BLaER1 treated with 17β-estradiol and CSF1 and Interleukin-3, amounts not matched to agents 10 nM and 100 nM (cell line): ENCODE measurements at regions not wholly inside any gene's neighbourhood (a gene's known extent, or its start where the extent isn't known, plus 50 kb on each side); places are given as distances from the start of the nearest gene placed in this dataset.
"Not testable (repeated sequence)": the region's sequence is repeated elsewhere in the genome, so short reads cannot be mapped to it uniquely, and the experiment has no call there.

Source experiments
- H3K27ac ChIP-seq, 11 experiments: shearing (Covaris generic); formaldehyde crosslinking; 2 replicates each; pipeline ENCODE4 v1.8.1; 2022
- H3K27me3 ChIP-seq, 11 experiments: shearing (Covaris generic); formaldehyde crosslinking; 2 replicates each; pipeline ENCODE4 v1.8.1; 2022
- H3K36me3 ChIP-seq, 11 experiments: shearing (Covaris generic); formaldehyde crosslinking; 2 replicates each; pipeline ENCODE4 v1.8.1; 2022
- H3K4me1 ChIP-seq, 10 experiments: shearing (Covaris generic); formaldehyde crosslinking; 2 replicates each; pipeline ENCODE4 v1.8.1; 2022
- H3K4me2 ChIP-seq, 11 experiments: shearing (Covaris generic); formaldehyde crosslinking; 2 replicates each; pipeline ENCODE4 v1.8.1; 2022
- H3K4me3 ChIP-seq, 10 experiments: shearing (Covaris generic); formaldehyde crosslinking; 2 replicates each; pipeline ENCODE4 v1.8.1; 2022
- H3K9ac ChIP-seq, 11 experiments: shearing (Covaris generic); formaldehyde crosslinking; 2 replicates each; pipeline ENCODE4 v1.8.1; 2022
- H3K9me3 ChIP-seq, 11 experiments: shearing (Covaris generic); formaldehyde crosslinking; replicated peaks in 1 of 11; 2 replicates each; pipeline ENCODE4 v1.8.1; 2022
- H4K20me1 ChIP-seq, 11 experiments: shearing (Covaris generic); formaldehyde crosslinking; 2 replicates each; pipeline ENCODE4 v1.8.1; 2022
- Cebpa-rat ChIP-seq, 11 experiments: shearing (Covaris generic); IDR thresholded peaks; 2 replicates each; pipeline ENCODE4 v1.8.1; 2022

DNA sequence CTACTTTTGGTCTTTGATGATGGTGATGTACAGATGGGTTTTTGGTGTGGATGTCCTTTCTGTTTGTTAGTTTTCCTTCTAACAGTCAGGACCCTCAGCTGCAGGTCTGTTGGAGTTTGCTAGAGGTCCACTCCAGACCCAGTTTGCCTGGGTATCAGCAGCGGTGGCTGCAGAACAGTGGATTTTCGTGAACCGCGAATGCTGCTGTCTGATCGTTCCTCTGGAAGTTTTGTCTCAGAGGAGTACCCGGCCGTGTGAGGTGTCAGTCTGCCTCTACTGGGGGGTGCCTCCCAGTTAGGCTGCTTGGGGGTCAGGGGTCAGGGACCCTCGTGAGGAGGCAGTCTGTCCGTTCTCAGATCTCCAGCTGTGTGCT, 56.6 kb upstream of the TNFAIP8 start:
- H4K20me1 ChIP-seq: peaks cover 0 to 30% (median 0%) of the 10 kb centered on the region in 11 experiments; a peak in 3 of 22 replicates
- H3K36me3 ChIP-seq: peaks cover 5 to 46% (median 20%) of the 10 kb centered on the region in 11 experiments; a peak in 16 of 22 replicates
- not testable (repeated sequence) for H3K4me3 ChIP-seq, H3K27ac ChIP-seq, H3K4me2 ChIP-seq, H3K9ac ChIP-seq, H3K27me3 ChIP-seq
- peaks cover 19 to 64% (median 56%) of the 10 kb centered on the region in 11 experiments; a peak in 21 of 22 replicates for H3K9me3 ChIP-seq
- peaks cover 18 to 40% (median 24%) of the 10 kb centered on the region in 10 experiments for H3K4me1 ChIP-seq

DNA sequence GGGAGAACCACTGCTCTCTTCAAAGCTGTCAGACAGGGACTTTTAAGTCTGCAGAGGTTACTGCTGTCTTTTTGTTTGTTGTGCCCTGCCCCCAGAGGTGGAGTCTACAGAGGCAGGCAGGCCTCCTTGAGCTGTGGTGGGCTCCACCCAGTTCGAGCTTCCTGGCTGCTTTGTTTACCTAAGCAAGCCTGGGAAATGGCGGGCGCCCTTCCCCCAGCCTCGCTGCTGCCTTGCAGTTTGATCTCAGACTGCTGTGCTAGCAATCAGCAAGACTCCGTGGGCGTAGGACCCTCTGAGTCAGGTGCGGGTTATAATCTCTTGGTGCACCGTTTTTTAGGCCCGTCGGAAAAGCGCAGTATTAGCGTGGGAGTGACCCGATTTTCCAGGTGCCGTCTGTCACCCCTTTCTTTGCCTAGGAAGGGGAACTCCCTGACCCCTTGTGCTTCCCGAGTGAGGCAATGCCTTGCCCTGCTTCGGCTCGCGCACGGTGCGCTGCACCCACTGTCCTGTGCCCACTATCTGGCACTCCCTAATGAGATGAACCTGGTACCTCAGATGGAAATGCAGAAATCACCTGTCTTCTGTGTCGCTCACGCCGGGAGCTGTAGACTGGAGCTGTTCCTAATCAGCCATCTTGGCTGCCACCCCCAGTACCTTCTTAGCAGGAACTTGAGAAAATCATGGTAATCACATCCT, 56.1 kb upstream of the TNFAIP8 start:
- not testable (repeated sequence) for H3K9ac ChIP-seq, H3K4me3 ChIP-seq, H3K27me3 ChIP-seq, H3K27ac ChIP-seq
- Histone ChIP-seq H4K20me1 (peaks cover 0 to 33% (median 0%) of the 10 kb centered on the region in 11 experiments; a peak in 3 of 22 replicates), H3K4me2 (peak overlapping the region in 1 of 11 experiments; percentile 2; a peak in 1 of 22 replicates), H3K36me3 (peaks cover 5 to 49% (median 25%) of the 10 kb centered on the region in 11 experiments; a peak in 16 of 22 replicates), H3K4me1 (peaks cover 23 to 46% (median 30%) of the 10 kb centered on the region in 10 experiments), H3K9me3 (peaks cover 16 to 65% (median 57%) of the 10 kb centered on the region in 11 experiments; a peak in 21 of 22 replicates)

- H3K36me3 ChIP-seq: peaks cover 5 to 49% (median 26%) of the 10 kb centered on the region in 11 experiments; a peak in 16 of 22 replicates
- no peak overlapping the region for H3K9ac ChIP-seq
- H3K27me3 ChIP-seq: no peaks in the 10 kb centered on the region
- peaks cover 24 to 47% (median 33%) of the 10 kb centered on the region in 10 experiments for H3K4me1 ChIP-seq
- no peak overlapping the region for H3K4me3 ChIP-seq
- no peak overlapping the region; a peak in 1 of 22 replicates for H3K27ac ChIP-seq
- H3K9me3 ChIP-seq: peaks cover 13 to 65% (median 60%) of the 10 kb centered on the region in 11 experiments; a peak in 21 of 22 replicates
- TF ChIP-seq Cebpa-rat (IDR thresholded peaks at IDR 0.05): no peak
- H3K4me2 ChIP-seq: peak overlapping the region in 1 of 11 experiments; percentile 2; a peak in 1 of 22 replicates
- peaks cover 0 to 34% (median 0%) of the 10 kb centered on the region in 11 experiments; a peak in 3 of 22 replicates for H4K20me1 ChIP-seq
Measured at GRCh38 chr5:119300311-119300670, 55.5 kb upstream of the TNFAIP8 start.

DNA sequence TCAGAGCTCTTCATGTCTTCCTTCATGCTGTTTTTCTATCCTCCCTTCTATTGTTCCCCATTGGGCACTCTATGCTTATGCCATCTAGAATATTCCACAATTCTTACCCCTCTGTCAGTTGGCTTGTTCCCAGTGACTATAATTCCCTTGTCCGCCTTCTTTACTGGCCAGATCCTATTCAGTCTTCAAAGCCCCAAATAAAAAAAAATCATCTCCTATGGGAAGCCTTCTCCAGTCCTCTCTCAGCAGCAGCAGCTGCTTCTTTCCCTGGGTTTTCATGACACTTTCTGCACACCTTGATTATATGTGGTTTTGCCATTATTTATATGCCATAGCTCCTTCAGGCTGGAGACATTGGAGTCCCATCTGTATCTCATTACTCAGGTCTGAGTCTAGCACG, 54.6 kb upstream of the TNFAIP8 start:
- no peak overlapping the region for H3K4me2 ChIP-seq
- no peak overlapping the region for H3K9ac ChIP-seq
- H3K4me1 ChIP-seq: peaks cover 33 to 53% (median 42%) of the 10 kb centered on the region in 10 experiments
- peaks cover 13 to 73% (median 64%) of the 10 kb centered on the region in 11 experiments; a peak in 21 of 22 replicates for H3K9me3 ChIP-seq
- peak overlapping the region in 1 of 11 experiments; percentile 17; a peak in 1 of 22 replicates for H3K27ac ChIP-seq
- H3K4me3 ChIP-seq: no peak overlapping the region
- H4K20me1 ChIP-seq: peaks cover 0 to 43% (median 0%) of the 10 kb centered on the region in 11 experiments; a peak in 3 of 22 replicates
- H3K36me3 ChIP-seq: peaks cover 5 to 49% (median 31%) of the 10 kb centered on the region in 11 experiments; a peak in 18 of 22 replicates
- no peak for TF ChIP-seq Cebpa-rat (IDR thresholded peaks at IDR 0.05)
- no peaks in the 10 kb centered on the region for H3K27me3 ChIP-seq

- H3K4me3 ChIP-seq: no peak overlapping the region
- 0 out of 22 replicates have a peak overlapping the region, but pooled peaks of 1 of the 11 experiments have one; percentile 88 for H3K27ac ChIP-seq
- peaks cover 0 to 50% (median 0%) of the 10 kb centered on the region in 11 experiments; a peak in 3 of 22 replicates for H4K20me1 ChIP-seq
- peaks cover 5 to 49% (median 31%) of the 10 kb centered on the region in 11 experiments; a peak in 18 of 22 replicates for H3K36me3 ChIP-seq
- no peak overlapping the region for H3K9ac ChIP-seq
- H3K27me3 ChIP-seq: no peaks in the 10 kb centered on the region
- peaks cover 13 to 76% (median 64%) of the 10 kb centered on the region in 11 experiments; a peak in 21 of 22 replicates for H3K9me3 ChIP-seq
- peaks cover 40 to 60% (median 49%) of the 10 kb centered on the region in 10 experiments for H3K4me1 ChIP-seq
- no peak for TF ChIP-seq Cebpa-rat (IDR thresholded peaks at IDR 0.05)
- H3K4me2 ChIP-seq: peak overlapping the region in 5 of 11 experiments; percentile 43 to 66 (median 61); a peak in 6 of 22 replicates
Measured at GRCh38 chr5:119301906-119302305, 53.9 kb upstream of the TNFAIP8 start.

- no peaks in the 10 kb centered on the region for H3K27me3 ChIP-seq
- peaks cover 5 to 49% (median 31%) of the 10 kb centered on the region in 11 experiments; a peak in 18 of 22 replicates for H3K36me3 ChIP-seq
- TF ChIP-seq Cebpa-rat (IDR thresholded peaks at IDR 0.05): no peak
- peaks cover 44 to 65% (median 55%) of the 10 kb centered on the region in 10 experiments for H3K4me1 ChIP-seq
- no peak overlapping the region for H3K9ac ChIP-seq
- H3K9me3 ChIP-seq: peaks cover 13 to 76% (median 64%) of the 10 kb centered on the region in 11 experiments; a peak in 21 of 22 replicates
- H3K4me3 ChIP-seq: no peak overlapping the region
- peak overlapping the region; percentile 16 to 66 (median 46); a peak in 20 of 22 replicates for H3K4me2 ChIP-seq
- peak overlapping the region in 6 of 11 experiments; percentile 39 to 100 (median 96); a peak in 8 of 22 replicates for H3K27ac ChIP-seq
- peaks cover 0 to 55% (median 0%) of the 10 kb centered on the region in 11 experiments; a peak in 3 of 22 replicates for H4K20me1 ChIP-seq
Measured at GRCh38 chr5:119302449-119302848, 53.4 kb upstream of the TNFAIP8 start.

GRCh38 chr5:119302916-119303897, 52.6 kb upstream of the TNFAIP8 start:
- peaks cover 51 to 73% (median 62%) of the 10 kb centered on the region in 10 experiments for H3K4me1 ChIP-seq
- H3K27ac ChIP-seq: peak overlapping the region in 10 of 11 experiments; percentile 6 to 100 (median 64); a peak in 15 of 22 replicates

More at GRCh38 chr5:119302916-119303897, 52.6 kb upstream of the TNFAIP8 start:
- Histone ChIP-seq H4K20me1 (peaks cover 0 to 63% (median 0%) of the 10 kb centered on the region in 11 experiments; a peak in 5 of 22 replicates), H3K4me3 (no peak overlapping the region; a peak in 1 of 20 replicates), H3K9me3 (peaks cover 13 to 76% (median 64%) of the 10 kb centered on the region in 11 experiments; a peak in 21 of 22 replicates), H3K27me3 (no peaks in the 10 kb centered on the region), H3K9ac (no peak overlapping the region), H3K36me3 (peaks cover 5 to 49% (median 31%) of the 10 kb centered on the region in 11 experiments; a peak in 18 of 22 replicates), H3K4me2 (peak overlapping the region; percentile 16 to 66 (median 46); a peak in 20 of 22 replicates)
- TF ChIP-seq Cebpa-rat (IDR thresholded peaks at IDR 0.05): no peak
